Stimulated activated CD8-positive, alpha-beta memory T cell treated with anti-CD3 and anti-CD28 coated beads, Interleukin-4, amount 100 ng/mL, for 24 hours (primary cell): ENCODE measurements at regions not wholly inside any gene's neighbourhood (a gene's known extent, or its start where the extent isn't known, plus 50 kb on each side); places are given as distances from the start of the nearest gene placed in this dataset.

Source experiments
- DNase-seq: peaks from one replicate; pipeline ENCODE4 v3.0.0-alpha.2; 2020; ENCODE audit warnings: low read depth

DNA sequence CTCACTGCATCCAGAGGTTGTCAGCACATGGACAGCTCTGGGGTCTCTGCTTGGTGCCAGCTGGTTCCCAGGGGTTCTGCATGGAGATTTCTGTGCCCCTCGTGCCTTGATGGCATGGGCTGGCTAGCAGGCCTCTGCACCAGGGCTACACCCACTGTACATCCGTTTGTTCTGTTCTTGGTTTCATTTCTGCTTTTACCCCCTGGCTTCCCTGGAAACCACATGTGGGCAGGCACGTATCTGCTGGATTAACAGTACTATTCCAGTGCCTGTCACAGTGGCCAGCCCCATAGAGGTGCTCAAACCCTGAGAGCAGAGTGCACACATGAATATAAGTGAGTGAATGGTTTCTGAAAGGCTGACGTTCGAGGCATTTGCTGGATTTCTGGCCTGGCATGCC is 207.2 kb upstream of the GPR26 start:
- no peak for DNase-seq

DNA sequence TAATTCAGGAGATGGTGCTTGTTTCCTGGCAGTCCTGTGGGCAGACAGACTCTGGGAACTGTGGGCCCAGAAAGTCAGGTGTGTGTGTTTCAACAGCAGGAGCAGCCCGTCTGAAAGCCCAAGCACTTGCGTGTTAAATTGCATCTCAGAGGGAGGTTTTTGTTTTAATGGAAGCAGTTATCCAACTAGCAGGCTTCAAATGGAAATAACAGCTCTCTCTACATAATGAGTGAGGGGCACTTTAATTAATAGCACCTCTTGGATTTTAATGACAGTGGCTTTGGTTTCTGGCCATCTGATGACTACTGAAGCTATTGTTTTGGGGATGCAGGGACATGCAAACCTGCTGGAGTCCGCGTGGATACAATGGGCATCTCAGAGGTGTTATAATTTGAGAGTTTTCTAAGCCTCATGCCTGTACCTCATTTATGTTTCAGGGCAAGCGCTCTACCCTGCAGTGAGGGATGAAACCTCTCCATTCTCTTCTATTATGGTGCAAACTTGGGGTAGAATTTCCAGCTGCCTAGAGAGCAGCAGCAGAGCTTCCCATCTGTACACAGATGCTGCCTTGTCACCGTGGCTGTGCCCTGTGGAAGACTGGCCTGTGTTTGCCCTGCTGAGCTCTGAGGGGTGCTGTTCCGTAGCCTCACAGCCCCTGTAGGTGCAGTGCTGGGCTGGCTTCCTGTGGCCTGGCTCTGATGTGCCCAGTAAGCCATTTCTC is 206.6 kb upstream of the GPR26 start:
- DNase-seq = no peak

DNA sequence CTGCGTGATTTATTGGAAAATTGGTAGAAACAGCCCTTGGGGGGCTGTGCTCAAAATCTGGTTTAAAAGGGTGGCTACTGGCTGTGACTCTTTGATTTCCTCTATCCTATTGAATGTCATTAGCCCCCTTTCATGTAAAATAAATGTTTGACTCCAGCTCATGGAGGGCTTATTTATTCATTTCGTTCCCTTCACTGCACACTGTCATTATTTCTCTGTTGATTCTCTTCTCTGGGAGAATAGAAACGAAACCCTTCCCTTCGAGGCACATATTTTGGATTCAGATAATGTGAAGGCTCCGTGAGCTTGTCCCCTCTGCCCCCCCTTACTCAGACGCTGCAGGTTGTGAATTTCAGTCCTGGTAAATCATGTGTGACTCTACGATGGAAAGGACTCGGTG is 203.9 kb upstream of the GPR26 start:
- no peak for DNase-seq

DNA sequence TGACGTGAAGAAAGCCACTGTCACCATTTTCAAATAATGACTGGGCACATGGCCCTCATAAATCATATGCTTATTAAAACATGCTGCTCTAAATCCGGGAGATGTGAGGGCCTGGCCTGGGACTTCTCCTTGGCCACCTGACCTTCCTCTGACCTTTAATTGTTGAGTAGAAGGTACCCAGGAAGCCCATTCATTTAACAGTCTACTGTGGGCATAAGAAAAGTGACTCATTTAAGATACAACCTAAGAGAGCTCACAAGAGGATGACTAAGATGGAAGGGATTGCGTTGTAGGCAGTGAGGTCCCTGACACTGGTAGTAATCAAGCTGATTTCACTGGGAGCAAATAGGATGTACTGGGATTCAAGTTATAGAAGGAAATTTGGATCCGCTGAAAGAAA is 203.4 kb upstream of the GPR26 start:
- DNase-seq = no peak

DNA sequence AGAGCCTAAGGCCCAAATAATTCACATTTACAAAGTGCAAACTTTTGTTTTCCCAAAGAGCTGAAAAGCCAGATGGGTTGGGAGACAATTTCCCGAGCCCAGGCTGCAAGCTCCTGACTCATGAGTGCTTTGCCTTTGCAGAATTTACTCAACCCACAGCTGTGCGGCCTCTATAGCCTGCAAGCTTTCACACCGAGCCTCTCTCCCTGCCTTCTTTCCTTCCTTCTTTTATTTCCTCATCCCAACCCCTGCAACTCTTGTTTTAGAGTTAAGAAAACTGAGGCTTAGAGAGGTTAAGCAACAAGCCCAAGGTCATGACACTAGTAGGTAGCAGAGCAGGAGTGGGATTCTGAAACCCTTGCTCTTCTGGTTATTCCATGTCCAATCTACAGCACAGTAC is 203.0 kb upstream of the GPR26 start:
- DNase-seq = no peak

DNA sequence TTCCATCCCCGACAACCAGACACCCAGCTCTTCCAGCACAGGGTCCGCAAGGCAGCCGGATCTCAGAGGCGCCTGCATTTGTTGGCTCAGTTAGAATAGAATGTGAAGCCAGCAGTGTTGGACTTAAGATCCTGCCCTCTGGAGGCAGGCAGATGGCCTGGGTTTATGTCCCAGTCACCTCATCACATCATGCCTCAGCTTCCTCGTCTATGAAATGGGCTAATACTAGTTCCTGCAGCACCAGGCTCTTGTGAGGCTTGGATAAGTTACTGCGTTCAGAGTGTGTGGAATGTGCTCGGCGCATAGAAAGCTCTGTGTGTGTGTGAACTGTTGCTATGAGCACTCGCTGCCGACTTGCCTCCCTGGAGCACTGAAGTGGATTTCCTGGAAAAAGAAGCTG is 202.5 kb upstream of the GPR26 start:
- DNase-seq = no peak

DNA sequence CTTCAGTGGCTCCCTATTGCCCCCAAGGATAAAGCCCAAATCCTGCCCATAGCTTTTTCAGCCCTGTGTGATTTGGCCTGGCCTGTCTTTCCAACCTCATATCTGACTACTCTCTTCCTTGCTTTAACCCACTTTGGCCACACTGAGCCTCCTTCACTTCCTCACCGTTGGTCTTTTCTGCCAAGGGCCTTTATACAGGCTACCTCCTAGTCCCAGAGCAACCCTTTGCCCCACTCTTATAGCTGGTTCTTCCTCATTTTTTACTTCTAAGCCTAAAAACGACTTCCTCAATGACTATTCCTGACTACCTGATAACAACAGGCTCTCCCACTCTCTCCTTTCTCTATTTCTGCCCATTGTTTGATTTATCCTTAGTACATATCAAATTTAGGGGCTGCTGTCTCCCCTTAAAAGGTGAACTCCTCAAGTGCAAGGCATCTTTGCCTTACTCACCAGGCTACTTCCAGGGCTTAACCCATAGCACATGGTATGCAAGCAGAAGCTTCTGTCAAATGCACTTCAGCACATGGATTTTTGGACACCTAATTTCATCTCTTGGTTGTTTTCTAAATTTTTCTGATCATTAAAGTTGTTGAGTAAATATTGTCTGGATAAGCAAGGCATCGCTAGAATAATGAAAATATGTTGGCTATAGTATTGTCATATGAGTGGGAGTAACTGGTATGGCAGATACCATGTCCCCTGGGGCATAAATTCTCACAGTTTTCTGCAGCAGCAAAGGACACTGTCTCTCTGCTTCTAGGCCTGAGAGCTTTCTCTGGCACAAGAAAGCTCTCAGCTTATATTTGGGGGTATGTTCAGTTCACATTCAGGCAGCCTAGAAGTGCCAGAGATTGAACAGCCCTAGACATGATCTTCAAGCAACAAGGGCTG is 201.5 kb upstream of the GPR26 start:
- no peak for DNase-seq

DNA sequence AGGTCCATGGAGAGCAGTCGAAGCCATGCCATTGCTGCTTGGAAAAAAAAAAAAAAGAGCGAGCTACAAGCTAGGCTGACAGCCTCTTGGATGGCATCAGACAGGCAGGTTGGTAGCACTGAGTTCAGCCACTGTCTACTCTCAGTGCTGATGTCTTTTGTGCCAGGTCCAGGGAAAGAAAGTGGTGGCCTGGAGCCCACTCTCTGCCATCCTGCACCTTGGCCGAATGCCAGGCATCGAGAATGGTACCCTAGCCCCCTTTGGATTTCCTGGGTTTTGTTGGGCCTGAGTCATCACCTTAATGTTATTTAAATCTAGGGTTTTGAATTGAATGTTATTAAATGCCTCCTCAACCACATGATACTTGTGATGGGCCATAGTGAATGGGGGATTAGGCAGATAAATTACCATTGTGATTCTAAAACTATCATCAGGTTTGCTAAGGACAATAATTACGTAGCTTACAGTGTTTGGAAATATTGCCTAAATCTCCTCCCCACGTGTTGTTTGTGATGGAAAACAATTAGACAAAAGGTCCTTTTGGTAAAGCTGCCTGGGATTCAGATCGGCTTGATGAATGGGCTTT is 195.7 kb upstream of the GPR26 start:
- no peak for DNase-seq

DNA sequence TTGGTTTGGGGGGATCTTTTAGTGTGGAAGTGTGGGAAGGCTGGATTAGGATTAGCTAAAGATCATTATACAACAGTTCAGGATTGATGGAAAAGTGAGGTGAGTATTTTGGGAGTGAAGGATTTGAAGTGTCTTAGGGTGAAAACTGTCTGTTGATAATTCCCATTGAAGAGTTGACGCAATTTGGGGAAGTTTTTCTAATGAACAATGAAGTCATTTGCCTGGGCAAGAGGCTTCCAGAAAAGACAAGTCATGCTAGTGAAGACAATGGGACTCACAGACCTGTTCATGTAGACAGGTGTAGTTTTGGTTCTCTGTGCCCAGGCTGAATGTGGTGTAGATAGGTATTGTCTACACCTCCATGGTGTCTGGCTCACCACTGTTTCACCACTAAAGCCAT is 194.3 kb upstream of the GPR26 start:
- no peak for DNase-seq

DNA sequence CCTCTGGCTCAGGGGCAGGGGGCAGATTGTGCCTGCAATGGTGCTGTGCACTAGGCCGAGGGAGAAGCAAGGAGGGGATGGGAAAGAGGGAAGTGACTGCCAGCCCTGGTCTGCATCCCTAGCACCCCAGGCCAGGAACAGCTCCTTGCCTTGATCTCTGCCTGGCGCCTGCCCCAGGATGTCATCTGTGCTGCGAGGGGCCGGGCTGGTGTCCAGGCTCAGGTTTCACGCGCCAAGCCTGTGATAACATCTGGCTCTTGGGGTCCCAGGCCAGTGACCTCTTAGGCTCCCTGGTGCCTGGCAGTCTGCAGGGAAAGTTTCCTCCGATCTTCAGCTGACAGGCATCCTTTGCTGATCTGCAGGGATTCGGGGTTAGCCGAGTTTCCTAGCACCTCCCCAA is 193.5 kb upstream of the GPR26 start:
- no peak for DNase-seq

DNA sequence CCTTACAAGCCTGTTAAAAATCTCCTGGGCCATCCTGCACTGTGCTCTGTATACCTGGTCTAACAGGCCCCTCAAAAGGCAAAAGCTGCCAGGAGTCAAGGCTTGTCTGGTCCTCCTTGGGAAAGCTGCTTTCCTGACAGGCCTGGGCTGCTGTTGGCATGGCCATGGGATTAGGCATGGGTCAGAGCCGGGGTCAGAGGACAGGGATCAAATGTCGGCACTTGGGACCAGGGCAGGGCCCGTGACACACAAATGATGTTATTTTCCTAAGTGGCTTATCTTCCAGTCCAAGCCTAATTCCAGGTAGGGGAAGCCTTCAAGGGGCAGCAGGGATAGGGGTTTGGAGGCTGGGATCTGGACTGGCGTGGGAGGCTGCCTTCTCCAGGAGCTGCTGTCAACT is 191.5 kb upstream of the GPR26 start:
- DNase-seq = no peak

DNA sequence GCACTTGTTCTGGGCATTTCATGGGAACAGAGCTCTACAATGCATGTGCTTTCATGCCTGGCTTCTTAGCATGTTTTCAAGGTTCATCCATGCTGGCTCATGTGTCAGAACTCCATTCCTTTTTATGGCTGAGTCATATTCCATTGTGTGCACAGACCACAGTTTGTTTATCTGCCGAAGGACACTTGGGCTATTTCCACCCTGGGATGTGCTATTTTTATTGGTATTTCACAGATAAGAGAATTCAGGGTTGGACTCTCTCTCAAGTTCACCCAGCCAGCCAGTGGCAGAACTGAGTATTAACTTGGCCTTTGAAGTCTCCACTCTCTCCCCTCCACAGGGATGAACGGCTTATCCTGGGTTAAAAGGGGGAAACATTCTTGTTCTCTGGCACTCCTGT is 190.7 kb upstream of the GPR26 start:
- DNase-seq = no peak

DNA sequence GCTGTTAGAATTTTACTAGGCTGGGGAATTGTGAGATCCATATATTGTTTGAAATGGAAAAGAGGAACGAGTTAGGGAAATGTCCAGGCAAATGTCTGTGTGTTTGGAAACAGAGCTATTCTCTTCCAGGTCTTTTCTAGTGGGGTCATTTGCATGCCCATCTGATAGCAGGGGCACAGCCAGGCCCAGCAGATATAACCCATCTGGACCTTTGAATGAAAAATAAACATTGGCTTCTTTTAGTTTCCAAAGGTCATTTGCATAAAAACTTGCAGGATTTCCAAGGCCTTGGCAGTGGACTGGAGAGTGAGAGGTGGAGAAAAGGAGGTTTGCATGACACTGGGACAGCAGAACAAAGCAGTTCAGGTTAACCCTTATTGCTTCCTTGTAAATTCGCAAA is 188.0 kb upstream of the GPR26 start:
- no peak for DNase-seq

DNA sequence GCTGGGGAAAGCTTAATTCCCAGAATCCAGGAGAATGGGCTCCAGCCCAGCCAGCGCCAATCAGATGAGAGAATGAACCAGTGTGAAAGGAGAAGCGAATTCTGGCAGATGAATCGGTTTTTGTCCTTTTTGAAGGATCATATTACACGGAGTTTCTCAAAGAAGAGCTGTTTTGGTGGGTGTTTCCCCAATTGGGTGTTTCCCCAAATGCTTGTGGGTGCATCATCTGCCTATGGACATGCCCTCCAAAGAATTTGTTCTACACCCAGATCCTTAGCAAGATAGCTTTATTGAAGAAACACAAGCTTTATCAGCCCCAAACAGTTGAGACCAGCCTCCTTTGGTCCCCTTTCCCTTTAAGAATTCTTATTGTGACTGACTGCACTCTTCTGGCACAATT is 186.5 kb upstream of the GPR26 start:
- no peak for DNase-seq

DNA sequence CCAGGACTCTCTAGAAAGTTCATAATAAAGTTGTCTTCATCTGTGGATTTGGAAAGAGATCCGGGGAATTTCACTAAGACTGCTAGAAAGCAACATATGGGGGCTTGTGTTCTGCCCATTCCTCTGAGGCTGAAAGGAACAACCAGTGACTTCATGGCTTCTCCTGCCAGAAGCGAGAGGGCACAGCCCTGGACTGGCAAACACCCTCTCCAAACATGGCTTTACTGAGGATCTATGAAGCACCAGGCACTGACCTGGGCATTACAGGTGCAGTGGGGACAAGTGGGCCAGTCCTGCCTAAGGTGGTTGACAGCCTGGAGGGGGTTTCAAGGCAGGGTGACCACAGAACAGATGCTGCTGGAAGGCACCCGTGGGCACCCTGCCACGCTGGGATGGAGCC is 185.8 kb upstream of the GPR26 start:
- no peak for DNase-seq

DNA sequence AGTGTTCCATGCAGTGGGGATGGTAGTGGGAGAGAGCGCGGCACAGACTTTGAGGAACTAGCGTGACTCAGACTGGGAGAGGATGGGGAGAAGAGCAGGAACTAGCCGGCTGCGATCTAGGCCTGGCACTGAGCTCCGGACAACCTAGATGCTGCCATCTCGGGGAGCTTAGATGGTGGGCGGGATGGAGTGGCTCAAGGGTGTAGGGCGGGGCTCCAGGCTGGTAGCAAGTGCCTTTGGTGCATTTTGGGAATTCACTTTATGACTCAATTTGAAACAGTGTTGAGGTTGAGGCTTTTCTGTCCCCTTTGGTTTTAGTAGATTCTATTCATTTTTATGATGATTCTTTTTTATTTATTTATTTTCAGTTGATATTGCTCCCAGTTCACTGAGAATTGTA is 185.3 kb upstream of the GPR26 start:
- no peak for DNase-seq

DNA sequence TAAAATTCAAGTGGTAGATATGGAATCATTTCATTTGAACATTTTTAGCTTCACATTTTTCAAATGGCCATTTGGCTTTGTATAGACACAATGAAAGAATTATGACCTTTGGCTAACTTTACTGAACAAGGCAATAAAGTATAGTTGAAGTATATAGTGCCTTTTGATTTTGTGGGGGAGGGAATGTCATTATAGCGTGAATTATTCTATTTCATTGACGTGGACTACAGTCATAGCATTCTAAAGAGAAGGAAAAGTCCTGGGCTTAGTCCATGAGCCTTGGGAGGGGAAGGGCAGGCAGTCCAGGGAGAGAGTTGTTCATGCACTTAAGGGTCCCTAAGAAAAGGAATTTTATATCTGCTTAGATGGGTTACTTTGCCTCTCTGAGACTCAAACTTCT is 181.4 kb upstream of the GPR26 start:
- DNase-seq = no peak

DNA sequence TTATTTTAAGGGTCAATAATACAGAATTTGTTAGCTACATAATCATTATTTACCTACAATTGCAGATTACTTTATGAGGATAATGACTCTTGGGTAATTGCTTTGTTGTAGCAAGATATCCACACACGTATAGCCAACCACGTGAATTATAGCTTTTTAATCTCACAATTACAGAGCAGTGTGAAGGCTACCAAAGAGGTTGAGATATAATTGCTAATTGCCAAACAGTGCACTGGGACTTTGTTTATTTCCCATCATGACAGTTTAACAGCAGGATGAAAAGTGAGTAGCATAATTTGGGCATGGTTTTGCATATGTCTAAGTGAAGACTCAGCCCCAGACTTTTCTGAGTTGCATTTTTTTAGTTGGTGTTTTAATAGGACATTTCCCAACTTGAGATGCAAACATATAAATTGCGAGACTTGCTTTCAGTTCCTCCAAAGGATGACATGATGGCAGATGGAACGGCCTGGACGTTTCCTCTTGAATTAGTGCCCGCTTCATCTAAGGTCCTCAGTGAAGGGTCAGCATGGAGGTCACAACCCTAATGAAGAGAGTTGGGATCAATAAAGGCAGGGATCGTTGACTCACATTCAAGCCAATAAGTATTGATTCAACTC is 180.7 kb upstream of the GPR26 start:
- DNase-seq = no peak

DNA sequence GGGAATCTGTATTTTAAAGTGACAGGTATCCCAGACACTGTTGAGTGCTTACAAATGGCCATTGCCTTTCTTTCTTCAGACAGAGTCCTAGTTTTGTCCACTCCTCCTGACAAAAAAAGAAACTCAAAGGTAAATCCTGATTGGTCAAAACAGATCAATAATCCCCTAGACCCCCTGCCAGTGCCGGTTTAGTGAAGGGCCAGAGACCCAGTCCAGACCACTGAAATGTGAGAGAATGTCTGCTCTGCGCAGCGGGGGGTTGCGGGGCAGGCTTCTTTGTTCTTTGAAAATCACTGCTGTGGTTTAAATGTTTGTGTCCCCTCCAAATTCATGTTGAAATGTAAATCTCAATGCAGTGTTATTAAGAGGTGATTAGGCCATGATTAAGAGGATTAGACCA is 177.7 kb upstream of the GPR26 start:
- DNase-seq = no peak

DNA sequence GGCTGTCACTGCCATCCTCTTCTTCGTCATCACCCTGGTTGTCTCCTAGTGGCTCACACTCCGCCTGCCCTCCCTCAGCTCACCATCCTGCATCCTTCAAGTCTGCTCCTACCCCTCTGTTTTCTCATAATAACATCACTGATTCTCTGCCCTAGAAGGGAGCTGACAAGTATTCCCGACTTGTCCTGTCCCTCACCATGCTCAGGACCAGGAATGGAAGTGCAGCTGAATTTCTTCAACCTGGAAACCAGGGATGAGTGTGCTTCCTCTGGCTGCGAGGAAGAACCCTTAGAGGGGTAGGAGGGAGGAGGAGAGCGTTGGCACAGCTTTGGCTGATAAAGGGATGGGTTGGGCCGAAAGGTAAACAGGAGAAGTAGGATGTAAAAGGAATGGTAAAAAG is 174.8 kb upstream of the GPR26 start:
- DNase-seq = no peak

DNA sequence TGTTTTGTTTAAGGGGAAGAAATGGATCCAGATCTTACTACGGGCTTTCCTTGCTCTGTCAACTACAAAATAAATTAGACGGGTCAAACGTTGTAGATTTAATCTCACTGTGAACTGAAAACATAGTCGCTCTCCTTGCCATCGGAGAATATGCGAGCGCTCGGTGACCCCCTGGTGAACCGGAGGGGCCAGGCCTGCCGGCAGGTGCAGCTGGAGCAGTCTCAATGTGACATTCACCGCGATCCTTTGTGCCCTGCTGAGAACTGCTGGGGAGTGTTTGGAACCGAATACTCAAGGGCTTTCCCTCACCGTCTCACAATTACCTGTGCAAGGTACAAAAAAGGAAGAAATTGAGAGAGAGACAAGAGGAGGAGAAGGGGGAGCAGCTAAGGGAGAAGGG is 174.1 kb upstream of the GPR26 start:
- no peak for DNase-seq

DNA sequence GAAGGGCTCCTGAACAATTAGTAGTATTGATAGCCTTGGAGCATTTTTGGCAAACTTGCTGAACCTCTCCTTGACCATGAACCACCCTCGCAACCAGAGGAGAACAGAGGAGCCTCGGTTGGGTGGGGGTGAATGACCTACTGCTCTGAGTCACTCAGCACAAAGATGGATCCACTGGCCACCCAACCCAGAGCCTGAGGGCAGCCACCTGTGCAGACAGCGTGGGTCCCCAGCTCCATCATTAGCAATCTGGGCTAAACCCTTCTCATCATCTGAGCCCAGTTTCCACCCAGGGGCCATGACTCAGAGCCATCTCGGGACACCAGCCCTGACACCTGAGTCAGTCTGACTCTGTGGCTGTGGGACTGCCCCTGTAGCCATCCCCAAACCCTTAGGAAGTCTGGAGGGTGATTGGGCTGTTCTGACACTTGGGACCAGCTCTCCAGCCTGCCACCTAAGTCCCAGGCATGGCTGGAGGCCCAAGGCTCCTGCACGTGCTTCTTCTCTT is 171.8 kb upstream of the GPR26 start:
- DNase-seq = no peak

DNA sequence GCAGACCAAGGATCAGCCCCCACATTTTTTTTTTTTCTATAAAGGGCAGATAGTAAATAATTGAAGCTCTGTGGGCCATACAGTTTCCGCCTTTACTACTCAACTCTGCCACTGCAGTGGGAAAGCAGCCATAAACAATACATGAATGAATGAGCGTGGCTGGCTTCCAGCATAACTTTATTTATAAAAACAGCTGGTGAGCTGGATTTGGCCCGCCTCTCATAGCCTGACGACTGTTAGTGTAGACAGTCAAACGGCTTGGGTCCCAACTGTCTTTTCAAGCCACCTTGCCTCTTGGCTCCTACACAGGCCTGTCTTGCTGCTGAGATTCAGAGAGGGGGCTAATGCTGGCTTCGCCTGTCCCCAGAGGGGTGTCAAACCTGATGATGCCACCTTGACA is 169.8 kb upstream of the GPR26 start:
- no peak for DNase-seq
